ENCODE measurements at regions not wholly inside any gene's neighbourhood (a gene's known extent, or its start where the extent isn't known, plus 50 kb on each side); places are given as distances from the start of the nearest gene placed in this dataset.

DNA sequence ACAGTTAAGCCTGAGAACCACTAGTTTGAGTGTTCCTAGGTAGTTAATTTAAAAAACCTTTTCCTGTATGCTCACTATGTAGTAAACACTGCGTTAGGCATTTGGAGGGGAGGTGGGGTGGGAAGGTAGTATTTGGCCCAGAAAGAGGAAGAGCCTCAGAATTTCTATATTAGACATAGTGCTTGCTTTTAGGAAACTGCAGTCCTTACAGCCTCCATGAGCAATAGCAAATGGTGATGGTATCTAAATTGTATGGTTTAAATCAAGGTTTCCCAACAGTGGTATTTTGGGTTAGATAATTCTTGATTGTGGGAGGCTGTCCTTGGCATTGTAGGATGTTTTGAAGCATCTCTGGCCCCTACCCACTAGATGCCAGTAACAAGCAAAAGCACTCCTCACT is 61.5 kb upstream of the RIPOR2 start:
- TF ChIP-seq, protein P1, sequence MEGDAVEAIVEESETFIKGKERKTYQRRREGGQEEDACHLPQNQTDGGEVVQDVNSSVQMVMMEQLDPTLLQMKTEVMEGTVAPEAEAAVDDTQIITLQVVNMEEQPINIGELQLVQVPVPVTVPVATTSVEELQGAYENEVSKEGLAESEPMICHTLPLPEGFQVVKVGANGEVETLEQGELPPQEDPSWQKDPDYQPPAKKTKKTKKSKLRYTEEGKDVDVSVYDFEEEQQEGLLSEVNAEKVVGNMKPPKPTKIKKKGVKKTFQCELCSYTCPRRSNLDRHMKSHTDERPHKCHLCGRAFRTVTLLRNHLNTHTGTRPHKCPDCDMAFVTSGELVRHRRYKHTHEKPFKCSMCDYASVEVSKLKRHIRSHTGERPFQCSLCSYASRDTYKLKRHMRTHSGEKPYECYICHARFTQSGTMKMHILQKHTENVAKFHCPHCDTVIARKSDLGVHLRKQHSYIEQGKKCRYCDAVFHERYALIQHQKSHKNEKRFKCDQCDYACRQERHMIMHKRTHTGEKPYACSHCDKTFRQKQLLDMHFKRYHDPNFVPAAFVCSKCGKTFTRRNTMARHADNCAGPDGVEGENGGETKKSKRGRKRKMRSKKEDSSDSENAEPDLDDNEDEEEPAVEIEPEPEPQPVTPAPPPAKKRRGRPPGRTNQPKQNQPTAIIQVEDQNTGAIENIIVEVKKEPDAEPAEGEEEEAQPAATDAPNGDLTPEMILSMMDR (IDR thresholded peaks at IDR 0.05): no peak
- TF ChIP-seq MXD4 (CRISPR knock-in tag; IDR thresholded peaks at IDR 0.05; ENCODE audit: borderline replicate concordance) (no peak), ZNF263 (CRISPR knock-in tag; IDR thresholded peaks at IDR 0.05; ENCODE audit: low read depth) (no peak), RELA (CRISPR knock-in tag; IDR thresholded peaks at IDR 0.05; ENCODE audit: borderline replicate concordance) (no peak), CREB1 (CRISPR knock-in tag; IDR thresholded peaks at IDR 0.05) (no peak), IRF2 (CRISPR knock-in tag; IDR thresholded peaks at IDR 0.05; ENCODE audit: borderline replicate concordance, low read depth) (no peak), ZNF121 (CRISPR knock-in tag; IDR thresholded peaks at IDR 0.05) (no peak), FOXK1 (CRISPR knock-in tag; IDR thresholded peaks at IDR 0.05) (no peak)
- TF ChIP-seq, protein P2, sequence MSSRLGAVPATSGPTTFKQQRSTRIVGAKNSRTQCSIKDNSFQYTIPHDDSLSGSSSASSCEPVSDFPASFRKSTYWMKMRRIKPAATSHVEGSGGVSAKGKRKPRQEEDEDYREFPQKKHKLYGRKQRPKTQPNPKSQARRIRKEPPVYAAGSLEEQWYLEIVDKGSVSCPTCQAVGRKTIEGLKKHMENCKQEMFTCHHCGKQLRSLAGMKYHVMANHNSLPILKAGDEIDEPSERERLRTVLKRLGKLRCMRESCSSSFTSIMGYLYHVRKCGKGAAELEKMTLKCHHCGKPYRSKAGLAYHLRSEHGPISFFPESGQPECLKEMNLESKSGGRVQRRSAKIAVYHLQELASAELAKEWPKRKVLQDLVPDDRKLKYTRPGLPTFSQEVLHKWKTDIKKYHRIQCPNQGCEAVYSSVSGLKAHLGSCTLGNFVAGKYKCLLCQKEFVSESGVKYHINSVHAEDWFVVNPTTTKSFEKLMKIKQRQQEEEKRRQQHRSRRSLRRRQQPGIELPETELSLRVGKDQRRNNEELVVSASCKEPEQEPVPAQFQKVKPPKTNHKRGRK (CRISPR knock-in tag; IDR thresholded peaks at IDR 0.05; ENCODE audit: borderline replicate concordance): no peak
- TF ChIP-seq, protein P3, sequence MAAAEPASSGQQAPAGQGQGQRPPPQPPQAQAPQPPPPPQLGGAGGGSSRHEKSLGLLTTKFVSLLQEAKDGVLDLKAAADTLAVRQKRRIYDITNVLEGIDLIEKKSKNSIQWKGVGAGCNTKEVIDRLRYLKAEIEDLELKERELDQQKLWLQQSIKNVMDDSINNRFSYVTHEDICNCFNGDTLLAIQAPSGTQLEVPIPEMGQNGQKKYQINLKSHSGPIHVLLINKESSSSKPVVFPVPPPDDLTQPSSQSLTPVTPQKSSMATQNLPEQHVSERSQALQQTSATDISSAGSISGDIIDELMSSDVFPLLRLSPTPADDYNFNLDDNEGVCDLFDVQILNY (CRISPR knock-in tag; IDR thresholded peaks at IDR 0.05): no peak
- TF ChIP-seq, protein P4, sequence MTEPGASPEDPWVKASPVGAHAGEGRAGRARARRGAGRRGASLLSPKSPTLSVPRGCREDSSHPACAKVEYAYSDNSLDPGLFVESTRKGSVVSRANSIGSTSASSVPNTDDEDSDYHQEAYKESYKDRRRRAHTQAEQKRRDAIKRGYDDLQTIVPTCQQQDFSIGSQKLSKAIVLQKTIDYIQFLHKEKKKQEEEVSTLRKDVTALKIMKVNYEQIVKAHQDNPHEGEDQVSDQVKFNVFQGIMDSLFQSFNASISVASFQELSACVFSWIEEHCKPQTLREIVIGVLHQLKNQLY (CRISPR knock-in tag; IDR thresholded peaks at IDR 0.05): no peak
- TF ChIP-seq, protein P5, sequence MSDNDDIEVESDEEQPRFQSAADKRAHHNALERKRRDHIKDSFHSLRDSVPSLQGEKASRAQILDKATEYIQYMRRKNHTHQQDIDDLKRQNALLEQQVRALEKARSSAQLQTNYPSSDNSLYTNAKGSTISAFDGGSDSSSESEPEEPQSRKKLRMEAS (CRISPR knock-in tag; IDR thresholded peaks at IDR 0.05): no peak
- TF ChIP-seq, protein P6, sequence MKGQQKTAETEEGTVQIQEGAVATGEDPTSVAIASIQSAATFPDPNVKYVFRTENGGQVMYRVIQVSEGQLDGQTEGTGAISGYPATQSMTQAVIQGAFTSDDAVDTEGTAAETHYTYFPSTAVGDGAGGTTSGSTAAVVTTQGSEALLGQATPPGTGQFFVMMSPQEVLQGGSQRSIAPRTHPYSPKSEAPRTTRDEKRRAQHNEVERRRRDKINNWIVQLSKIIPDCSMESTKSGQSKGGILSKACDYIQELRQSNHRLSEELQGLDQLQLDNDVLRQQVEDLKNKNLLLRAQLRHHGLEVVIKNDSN (CRISPR knock-in tag; IDR thresholded peaks at IDR 0.05): no peak

Data from WTC11 (cell line).